Fibroblast of the conjunctiva (primary cell): ENCODE measurements at regions not wholly inside any gene's neighbourhood (a gene's known extent, or its start where the extent isn't known, plus 50 kb on each side); places are given as distances from the start of the nearest gene placed in this dataset.

ENCODE experiments used
- DNase-seq: peaks from one replicate; pipeline ENCODE4 v3.0.0-alpha.2; 2010; ENCODE audit warnings: low read depth

DNA sequence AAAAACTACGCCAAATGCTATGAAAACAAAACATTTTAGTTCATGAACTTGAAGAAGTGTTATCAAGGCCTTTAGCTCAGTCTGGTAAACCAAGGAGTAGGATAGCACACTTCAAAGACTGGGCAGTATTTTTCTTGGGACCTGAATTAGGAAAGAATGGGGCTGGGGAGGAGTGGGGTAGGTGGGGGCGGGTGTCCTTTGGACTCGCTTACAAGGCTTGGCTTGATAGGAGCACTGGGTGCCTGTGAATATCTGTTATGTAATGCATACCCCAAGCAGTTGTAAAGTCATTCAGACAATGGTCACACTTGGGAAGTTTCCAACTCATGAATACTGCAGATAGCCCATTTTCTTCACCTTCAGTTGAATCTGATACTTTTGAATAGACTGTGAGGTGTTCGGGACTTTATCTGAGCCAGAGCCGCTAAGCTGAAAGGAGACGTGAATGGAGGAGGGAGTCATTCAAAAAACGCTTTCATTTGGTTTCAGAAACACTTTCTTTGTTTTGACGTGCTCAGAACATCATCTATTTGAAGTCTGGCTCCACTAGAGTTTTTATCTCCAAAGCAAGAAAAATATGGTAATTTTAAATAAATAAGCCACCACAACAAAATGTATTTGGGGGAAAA, 70.1 kb upstream of the FAM204A start:
- DNase-seq = no peak

DNA sequence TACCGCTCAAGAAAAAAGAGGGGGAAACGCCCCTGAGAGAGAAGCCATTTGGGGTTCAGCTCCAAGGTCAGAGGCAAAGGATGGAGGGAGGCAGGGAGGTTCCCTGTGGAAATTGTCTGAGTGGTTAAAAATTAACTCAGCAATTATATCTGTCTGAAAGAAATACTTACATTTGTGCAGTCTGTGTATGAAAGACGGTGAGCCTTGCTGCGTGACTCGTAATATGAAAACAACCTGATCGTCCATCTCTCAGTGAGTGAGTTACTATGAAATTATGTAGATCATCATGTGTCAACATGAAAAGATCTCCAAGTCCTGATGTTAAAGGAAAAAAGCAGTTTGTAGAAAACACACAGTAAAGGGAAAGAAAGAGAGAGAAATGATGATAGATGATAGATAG, 67.2 kb upstream of the FAM204A start:
- DNase-seq = no peak

DNA sequence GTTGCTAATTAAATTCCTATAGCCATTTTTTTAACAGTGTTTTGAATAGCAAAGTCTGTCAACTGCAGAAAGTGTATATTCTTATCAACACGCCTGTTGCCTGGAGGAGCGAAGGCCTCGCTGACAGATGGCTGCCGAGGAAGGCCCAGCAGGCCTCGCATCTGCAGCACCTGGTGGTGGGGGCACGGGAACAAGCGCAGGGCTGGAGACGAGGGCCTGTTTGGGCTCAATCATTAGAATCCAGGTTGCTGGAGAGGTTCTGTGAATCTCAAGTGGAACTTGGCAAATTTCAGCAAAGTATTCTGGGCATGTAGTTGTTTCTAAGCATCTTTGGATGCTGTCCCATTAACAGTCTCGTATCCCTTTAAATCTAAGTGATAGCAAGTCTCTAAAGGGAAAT, 66.1 kb upstream of the FAM204A start:
- DNase-seq = no peak

DNA sequence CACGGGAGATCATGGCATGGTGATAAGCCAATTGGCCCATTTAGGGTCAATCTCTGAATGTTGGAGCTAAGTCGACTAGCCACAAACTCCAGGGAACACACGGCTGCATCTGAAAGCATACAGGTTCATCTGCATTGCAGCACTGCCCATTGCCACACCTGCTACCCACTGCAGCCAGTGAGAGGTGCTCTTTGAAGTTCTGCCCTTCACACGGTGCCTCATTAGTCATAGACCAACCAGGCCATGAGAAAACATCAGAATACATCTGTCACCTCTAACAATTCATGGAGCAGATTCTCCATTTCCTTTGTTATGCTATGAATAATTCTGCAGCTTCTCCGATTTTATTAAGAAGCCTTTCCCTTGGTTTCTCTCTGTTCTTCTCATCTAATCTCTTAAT, 65.7 kb upstream of the FAM204A start:
- DNase-seq = no peak

DNA sequence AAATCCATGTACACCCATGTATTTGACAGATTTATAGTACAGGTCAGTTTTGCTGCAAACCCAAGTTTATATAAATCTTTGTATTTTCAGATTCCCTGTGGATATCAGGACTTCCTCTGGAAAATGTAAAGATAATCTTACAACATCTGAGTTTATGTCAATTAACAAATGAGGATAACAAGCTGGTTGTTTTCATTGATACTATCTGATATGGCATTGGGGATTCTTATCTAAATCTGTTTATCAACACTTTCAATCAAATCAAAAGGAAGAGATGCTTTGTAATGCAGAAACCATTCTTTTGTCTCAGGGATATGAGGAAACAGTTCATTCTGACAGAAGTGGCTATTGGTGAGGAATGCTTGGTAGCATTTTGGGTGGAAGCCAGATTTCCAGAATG, 64.9 kb upstream of the FAM204A start:
- DNase-seq = no peak

DNA sequence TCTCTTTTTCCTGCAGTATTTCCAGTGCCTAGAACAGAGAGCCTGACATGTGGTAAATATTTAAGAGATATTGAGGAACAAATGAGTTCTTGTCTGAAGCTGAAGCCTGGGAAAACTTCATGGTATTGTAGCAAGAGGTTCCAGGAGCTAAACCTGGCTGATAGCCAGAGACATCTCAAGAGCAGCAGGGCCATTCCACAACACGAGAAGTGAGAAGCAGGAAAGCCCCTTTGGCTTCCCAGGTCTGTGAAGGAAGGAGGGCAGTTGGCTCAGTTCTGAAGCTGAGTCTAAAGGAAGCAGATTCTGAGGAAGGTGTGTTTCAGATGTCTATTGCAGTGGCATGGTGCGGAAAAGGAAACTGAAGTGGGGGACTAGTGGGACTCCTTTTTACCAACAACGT, 63.8 kb upstream of the FAM204A start:
- no peak for DNase-seq

DNA sequence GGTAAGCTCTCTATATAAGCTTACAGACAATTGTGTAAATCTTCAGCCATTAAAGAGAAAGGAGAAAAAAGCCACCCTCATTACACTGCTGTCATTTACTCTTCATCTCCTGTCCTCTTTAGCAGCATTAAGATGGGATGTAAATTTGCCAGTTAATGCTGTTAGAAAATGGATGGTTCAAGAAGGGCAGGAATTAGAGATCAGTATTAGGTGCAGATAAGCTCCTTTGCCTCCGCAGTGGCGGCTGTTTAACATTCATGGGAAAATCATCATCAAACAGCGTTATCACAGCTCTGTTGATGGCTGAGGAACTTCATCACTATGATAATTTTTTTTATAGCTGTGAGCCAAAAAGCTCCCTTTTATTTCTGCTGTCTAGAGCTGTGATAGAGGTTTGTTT, 61.8 kb upstream of the FAM204A start:
- DNase-seq = no peak

DNA sequence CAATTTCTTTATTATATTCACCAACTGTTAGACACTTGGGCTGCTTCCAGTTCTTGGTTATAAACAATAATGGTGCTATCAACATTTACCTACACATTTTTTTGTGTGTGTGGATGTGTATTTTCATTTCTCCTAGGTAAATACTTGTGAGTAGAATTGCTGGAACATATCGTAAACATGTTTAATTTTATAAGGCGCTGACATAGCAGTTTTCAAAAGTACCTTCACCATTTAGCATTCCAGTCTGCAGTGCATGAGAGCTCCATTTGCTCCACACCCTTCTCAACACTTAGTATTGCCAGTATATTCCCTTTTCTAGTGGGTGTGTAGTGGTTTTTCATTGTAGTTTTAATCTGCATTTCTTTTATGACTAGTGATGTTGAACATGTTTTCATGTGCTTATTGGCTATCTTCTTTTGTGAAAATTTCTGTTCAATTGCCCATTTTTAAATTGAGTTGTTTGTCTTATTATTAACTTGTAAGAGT, 59.6 kb upstream of the FAM204A start:
- DNase-seq = no peak

DNA sequence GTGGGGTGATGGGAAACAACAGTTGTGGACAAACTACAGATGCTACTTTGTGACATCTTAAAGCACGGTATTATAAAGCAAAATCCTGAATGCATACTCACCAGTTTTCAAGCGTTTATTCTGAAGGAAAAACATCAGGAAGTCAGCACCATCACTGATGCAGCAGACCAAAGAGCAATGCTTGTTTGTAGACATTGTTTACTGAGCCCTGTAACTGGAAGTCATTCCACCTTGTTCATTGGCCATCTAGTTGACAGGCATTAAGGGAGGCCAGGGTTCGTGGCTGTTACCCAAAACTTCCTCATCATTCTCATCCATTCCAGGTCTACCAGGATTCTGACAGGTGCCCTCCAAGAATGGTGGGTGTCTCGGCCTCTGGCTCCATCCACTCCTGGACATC, 55.3 kb upstream of the FAM204A start:
- DNase-seq = no peak

DNA sequence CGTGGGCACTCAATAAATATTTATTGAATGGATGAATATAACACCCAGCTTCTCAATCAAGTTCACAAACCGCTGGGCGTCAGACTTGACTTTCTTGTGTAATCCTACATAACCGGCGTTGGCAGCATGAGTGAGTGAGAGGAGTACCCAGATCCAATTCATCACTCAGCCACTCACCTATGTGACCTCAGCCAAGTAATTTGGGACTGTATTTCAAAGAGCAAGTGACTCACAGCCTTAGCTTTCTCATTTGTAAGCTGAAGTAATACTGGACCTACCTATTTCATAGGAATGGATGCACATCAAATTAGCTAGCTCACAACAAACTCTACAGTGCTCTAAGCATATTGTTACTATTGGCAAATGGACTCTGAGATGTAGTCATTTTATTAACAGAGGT, 53.8 kb upstream of the FAM204A start:
- no peak for DNase-seq

DNA sequence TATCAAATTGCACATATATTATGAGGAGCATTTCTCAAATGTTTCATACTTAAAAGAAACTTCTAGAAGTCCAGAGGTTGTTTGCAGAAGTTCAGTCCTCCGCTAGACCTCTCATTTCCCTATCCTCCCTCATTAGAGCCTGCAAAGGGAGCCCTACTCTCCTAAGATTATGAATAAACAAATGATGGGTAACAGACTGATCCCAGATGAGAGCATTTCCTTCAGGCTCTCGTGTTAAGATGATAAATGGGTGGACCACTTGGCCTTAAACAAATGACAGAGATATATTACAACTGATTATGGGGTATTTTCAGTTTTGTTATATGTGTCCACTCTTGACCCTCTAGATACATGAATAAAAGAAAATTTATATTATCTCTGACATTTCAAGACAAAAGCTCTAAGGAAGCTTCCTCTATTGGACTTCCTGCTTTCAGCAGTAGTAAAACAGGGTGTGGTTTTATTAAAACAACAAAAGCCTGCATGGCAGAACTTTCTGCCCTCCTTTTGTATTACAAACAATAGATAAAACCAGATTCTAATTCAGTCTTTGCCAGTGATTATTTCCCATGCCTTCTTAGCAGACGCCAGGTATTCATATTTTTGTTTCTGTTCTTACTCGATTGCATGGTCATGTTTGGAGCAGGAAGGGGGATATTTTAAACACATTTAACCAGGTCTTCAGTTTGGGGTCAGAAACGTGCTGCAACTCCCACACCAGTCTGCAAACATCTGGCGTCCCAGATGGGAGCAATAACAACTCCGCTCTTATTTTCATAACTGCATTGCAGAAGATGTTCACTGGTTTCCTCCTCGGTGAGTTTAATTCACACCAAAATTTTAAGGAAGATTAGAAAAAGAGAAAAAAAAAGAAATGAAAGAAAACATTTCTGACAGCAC, 52.4 kb upstream of the FAM204A start:
- no peak for DNase-seq

DNA sequence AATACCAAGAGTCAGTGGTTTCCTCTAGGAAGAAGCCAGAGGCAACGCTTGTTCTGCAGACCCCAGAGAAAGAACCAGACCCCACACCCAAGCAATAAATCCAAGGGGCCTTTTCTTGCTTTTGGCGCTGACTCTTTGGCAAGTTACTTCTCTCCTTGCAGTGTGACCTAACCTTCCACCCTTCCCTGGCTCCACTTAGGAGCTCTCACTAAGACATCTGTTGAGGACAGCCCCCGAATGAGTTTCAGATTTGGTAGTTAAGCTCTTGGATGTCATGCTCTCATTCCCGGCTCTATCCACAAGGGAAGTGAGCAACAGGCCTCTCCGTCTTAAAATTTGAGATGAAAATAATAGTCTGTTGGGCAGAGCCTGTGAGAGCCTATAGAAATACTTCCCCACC, 50.6 kb upstream of the FAM204A start:
- DNase-seq = no peak
